NCI-H2196 (cell line): ENCODE measurements at regions not wholly inside any gene's neighbourhood (a gene's known extent, or its start where the extent isn't known, plus 50 kb on each side); places are given as distances from the start of the nearest gene placed in this dataset.
"Not testable (repeated sequence)": the region's sequence is repeated elsewhere in the genome, so short reads cannot be mapped to it uniquely, and the experiment has no call there.

ENCODE experiments used
- DNase-seq: peaks from one replicate; lab custom pipeline; 2025; ENCODE audit not compliant: unreplicated experiment; lab: John Stamatoyannopoulos, UW

DNA sequence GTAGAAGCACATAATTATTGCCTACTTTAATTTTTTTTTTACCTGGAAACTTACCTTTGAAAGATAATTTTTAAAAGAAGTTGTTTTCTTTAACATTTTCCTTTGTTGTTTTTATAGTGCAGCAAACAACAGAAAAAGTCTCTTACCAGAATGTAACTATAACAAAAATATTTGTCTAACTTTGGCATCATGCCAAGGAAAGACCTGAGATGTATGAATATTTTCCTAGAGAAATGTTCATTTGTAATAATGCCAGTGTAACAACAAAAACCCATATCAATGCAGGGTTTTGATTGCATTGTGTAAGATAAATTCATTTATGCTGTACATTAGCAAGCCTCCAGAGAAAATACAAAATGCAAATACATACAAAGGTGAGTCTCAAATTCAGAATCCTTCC is 775.7 kb downstream of the SI start:
- no peak for DNase-seq

- not testable (repeated sequence) for DNase-seq
Observed at GRCh38 chr3:164291486-164291885, 786.8 kb downstream of the SI start.

DNA sequence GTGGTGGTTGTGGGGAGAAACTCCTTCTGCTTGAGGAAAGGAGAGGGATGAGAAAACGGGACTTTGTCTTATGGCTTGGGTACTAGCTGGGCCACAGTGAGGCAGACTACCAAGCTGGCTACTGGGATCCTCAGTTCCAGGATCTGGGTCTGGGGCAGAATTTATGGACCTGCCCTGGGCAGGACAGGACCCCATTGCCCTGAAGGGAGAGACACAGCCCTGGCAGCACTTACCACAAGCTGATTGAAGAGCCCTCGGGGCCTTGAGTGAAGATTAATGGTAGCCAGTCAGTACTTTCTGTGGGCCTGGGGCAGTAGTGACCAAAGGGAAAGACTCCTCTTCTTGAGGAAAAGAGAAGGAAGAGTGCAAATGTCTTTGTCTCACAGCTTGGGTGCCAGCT is 799.7 kb downstream of the SI start:
- DNase-seq = no peak

- DNase-seq = no peak
Observed at GRCh38 chr3:164267053-164267452, 811.2 kb downstream of the SI start.

DNA sequence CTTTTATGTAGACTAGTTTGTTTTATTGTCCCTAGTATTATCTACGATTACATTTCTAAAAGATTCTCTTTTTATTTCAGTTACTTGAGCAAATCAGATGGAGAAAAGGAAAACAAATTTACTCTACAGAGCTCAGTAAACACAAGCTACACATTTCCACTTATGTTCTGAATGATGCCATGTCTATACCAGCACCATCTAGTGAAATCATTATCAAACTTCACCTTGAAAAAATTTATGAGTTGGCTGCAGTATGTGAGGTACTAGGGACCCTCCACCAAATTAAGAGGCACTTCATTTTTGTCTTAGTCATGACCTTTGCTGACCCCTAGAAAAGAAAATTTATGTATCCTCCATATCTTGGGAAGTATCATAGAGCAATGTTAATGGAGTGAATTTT is 827.4 kb downstream of the SI start:
- no peak for DNase-seq

GRCh38 chr3:164236851-164237250 is 841.4 kb downstream of the SI start:
- no peak for DNase-seq

GRCh38 chr3:164235289-164236028 is 842.8 kb downstream of the SI start:
- no peak for DNase-seq

GRCh38 chr3:164233951-164234350 is 844.3 kb downstream of the SI start:
- DNase-seq = no peak

GRCh38 chr3:164231718-164232117 is 846.6 kb downstream of the SI start:
- no peak for DNase-seq

- DNase-seq = no peak
Observed at GRCh38 chr3:164230385-164231094, 847.8 kb downstream of the SI start.

DNA sequence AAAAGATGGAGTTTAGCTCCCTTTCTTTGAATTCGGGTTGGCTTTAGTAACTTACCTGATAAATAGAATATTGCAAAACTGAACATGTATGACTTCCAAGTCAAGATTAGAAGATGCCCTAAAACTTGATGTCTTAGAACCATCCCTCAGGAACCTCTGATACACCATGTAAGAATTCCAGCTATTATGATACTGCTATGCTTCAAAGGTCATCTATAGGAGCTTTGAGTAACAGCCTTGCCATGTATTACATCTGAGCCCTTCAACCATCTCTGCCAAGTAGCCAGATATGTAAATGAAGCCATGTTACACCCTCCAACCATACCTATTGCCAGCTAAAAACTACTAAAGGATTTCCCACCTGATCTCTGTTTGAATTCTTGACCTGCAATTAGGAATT is 854.2 kb downstream of the SI start:
- DNase-seq = no peak

- no peak for DNase-seq
Observed at GRCh38 chr3:164222197-164222596, 856.1 kb downstream of the SI start.

- DNase-seq = no peak
Observed at GRCh38 chr3:164221297-164221696, 857.0 kb downstream of the SI start.

GRCh38 chr3:164209363-164209762 is 868.9 kb downstream of the SI start:
- DNase-seq = no peak

- DNase-seq = no peak
Observed at GRCh38 chr3:164208821-164209220, 869.5 kb downstream of the SI start.

DNA sequence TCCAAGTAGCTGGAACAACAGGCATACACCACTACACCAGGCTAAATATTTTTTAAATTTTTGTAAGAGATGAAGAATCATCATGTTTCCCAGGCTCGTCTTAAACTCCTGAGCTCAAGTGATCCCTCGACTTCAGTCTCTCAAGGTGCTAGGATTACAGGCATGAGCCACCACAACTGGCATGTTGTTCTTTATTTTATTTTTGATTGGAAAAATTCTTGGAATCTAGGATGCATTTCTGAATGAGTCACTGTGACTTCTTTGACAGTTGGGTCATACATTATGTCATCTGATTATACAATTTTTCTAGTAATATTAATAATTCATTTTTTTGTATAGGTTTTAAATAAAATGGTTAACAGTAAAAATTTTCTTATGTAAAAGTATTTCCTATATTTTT is 870.2 kb downstream of the SI start:
- no peak for DNase-seq

DNA sequence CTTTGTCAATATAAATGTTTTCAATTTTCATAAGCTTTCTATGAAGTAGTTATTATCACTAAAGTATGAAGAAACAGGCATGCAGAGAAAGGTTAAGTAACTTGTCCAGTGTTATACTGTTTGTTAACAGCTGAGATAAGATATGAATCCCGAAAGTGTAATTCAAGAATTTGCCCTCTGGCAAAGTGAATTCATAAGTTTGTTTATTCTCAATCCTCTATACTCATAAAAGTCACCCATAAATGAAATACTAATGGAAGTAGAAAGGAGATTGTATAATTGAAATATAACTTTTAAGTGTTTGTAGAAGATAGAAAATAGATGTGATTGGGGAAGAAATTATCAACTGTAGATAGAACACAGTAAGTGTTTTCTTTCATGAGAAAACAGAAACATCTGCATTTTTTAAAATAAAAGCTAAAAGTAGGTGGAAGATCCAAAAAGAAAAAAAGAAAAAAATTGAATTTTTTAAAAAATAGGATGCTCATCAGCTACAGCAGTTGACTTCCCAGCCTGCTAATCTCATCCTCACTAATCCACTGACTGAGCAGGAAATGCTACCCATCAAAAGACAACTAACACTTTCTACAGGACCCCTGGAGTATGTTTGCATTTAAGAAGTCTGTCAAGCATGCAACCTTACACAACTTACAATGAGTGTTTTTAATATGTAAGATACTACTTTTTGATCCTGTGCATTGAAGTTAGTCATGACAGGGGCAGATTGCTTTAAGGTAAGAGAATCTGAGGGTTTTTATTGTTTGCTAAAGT is 878.1 kb downstream of the SI start:
- DNase-seq = no peak

DNA sequence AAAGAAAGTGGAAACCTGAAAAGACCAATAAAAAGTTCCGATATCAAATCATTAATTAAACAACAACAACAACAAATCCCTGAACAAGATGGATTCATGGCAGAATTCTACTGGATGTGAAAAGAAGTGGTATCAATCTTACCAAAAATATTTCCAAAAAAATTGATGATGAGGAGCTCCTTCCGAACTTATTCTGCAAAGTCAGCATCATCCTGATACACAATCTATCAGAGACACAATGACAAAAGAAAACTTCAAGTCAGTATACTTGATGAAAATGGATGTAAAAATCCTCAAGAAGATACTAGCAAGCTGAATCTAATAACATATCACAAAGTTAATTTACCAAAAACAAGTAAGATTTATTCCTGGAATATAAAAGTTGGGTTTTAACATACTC is 881.8 kb downstream of the SI start:
- DNase-seq = no peak

DNA sequence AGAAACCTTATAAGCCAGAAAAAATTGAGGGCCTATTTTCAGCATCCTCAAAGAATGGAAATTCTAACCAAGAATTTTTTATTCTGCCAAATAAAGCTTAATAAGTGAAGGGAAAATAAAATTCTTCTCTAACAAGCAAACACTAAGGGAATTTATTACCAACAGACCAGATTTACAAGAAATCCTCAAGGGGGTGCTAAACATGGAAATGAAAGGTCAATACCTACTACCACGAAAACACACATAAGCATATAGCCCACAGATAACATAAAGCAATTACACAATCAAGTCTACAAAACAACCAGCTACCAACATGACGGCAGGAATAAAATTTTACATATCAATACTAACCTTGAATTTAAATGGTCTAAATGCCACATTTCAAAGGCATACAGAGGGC is 883.5 kb downstream of the SI start:
- no peak for DNase-seq

GRCh38 chr3:164192974-164193373 is 885.3 kb downstream of the SI start:
- DNase-seq = no peak

GRCh38 chr3:164190566-164190965 is 887.7 kb downstream of the SI start:
- no peak for DNase-seq

DNA sequence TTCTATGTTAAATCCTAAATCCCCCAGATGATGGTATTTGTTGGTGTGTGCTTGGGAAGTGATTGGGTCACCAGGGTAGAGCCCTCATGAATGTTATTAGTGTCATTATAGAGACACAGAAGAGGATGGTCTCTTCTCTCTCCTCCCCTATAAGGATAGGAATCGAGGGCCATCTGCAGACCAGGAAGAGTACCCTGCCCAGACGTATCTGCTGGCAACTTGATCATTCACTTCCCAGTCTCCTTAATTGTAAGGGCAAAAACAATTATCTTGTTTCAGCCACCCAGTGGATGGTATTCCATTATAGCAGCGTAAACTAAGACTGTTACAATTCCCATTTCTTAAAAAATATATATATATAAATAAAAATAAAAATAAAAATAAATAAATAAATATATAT is 892.2 kb downstream of the SI start:
- DNase-seq = no peak
